HG02840 (cell line): ENCODE measurements at regions not wholly inside any gene's neighbourhood (a gene's known extent, or its start where the extent isn't known, plus 50 kb on each side); places are given as distances from the start of the nearest gene placed in this dataset.
"Not testable (repeated sequence)": the region's sequence is repeated elsewhere in the genome, so short reads cannot be mapped to it uniquely, and the experiment has no call there.

Experiments used
- ATAC-seq: cut with Tn5 transposase; IDR thresholded peaks from one replicate; pipeline ENCODE4 v1.9.1; 2021; ENCODE audit warnings: mild to moderate bottlenecking, moderate library complexity, moderate number of reproducible peaks; ENCODE audit not compliant: unreplicated experiment, low FRiP score

DNA sequence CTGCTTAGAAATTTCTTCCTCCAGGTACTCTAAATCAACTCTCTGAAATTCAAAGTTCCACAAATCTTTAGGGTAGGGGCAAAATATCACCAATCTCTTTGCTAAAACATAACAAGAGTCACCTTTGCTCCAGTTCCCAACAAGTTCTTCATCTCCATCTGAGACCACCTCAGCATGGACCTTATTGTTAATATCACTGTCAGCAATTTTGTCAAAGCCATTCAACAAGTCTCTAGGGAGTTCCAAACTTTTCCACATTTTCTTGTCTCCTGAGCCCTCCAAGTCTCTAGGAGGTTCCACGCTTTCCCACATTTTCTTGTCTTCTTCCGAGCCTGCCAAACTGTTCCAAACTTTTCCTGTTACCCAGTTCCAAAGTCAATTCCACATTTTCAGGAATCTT, 255.9 kb downstream of the TDRD15 start:
- ATAC-seq = not testable (repeated sequence)

DNA sequence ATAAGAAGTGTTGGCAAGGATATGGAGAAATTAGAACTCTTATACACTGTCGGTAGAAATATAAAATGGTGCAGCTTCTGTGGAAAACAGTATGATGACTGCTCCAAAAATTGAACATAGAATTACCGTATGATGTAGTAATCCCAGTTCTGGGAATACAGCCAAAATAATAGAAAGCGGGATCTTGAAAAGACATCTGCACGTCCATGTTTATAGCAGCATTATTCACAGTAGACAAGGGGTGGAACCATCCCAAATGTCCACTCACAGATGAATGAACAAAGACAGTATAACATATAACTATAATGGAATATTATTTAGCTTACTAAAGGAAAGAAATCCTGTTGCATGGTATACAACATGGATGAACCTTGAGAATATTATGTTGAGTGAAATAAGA, 257.7 kb downstream of the TDRD15 start:
- no peak for ATAC-seq

DNA sequence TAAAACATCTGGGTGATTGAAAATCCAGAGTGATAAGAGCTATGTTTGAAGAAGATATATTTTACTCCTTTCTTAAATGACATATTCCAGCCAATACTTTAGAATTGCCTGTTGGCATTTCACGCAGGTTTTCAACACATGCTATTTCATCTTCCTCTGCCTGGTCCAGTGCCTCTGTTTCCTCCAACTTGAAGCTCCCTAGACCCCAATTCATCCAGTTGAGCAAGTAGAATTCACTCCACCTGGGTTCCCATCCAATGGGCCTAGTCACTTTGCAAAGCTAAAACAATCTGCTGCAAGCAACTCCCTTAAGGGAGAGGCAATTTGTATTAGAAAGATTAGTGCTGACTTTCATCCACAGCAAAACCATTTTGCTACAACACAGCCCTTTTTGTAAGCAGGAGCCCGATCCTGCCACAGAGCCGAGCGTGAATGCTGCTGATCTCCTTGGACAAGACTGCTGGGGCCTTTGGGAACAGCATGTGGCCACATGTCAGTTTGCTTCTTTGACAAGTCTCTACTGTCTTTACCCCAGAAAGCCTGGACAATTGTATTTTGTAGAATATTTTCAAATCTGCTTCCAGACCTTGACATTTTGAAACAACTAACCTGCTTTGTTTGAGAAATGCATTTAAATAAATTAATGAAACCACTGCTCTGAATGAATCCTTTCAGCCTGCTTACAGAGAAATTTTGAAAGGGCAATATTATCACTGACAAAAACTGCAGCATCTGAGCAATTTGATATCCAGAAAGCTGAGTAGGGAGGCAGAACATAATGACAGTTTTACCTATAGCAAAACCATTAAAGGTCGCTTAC, 259.1 kb downstream of the TDRD15 start:
- no peak for ATAC-seq

DNA sequence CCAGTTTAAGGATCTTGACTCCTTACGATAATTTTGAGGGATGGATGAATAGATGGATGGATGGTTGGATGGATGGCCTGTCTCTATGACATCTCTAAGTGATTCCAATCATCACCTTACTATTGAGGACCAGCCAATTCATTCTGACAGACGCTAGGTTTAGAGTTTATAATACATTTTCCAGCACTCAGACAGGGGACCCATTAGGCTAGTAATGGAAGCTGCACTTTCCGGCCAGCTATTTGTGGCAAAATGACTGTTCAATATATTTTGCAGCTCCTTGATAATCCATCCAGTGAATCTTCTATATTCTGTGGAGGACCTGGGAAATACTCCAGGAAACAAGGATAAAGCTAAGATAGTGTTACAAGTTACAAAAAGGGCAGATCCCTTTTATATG, 262.9 kb downstream of the TDRD15 start:
- no peak for ATAC-seq

DNA sequence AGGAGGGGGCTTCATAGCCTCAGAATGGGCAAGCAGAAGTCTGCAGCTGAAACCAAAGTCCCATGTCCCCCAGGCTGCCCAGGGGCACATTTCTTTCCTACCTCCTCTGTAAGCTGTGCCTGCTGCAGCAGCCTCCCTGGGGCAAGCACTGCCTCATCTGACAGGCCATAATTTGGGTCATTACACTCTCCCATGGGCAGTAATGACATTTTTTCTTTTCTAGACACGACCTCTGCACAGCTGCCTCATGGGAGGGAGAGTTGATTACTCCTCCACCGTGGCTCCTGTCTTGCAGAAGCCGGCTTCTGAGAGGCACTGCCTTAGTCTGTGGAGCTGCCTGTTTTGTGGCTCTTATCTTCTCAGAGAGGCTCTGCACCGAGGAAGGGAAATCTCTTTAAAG, 268.9 kb downstream of the TDRD15 start:
- no peak for ATAC-seq

DNA sequence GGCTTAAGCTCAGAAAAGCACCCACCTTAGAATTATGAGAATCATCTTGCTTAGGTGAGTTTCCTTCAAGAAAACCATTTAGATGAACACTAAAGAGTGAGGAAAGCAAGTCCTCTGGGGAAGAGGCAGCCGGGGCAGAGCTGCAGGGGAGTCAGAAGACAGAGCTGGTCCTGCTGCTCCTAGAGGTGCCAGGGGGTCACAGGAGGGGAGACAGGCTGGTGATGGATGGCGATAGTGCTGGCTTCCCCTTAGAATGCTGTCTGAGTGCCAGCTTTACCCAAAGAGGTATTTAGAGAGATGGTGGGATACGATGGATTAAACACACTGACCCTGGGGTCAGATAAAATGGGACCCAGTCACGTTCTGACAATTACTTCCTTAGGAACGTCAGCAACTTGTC, 269.4 kb downstream of the TDRD15 start:
- ATAC-seq = no peak

DNA sequence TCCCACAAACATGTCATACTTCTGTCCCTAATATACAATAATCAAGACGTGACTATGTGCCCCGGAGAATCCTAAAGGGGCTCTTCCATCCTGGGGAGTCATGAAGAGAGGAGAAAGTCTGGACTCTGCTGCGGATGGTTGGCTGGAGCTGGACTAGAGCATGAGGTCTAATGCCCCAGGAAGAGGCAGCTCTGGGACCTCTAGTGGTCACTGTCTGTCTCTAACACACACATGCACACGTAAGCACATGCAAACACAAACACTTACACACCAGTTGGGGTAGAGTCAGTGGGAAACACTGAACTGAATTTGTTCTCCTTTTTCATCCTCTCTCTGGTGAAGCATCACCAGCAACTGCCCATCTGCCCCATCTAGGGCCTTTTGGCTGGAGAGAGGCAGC, 271.6 kb downstream of the TDRD15 start:
- no peak for ATAC-seq

DNA sequence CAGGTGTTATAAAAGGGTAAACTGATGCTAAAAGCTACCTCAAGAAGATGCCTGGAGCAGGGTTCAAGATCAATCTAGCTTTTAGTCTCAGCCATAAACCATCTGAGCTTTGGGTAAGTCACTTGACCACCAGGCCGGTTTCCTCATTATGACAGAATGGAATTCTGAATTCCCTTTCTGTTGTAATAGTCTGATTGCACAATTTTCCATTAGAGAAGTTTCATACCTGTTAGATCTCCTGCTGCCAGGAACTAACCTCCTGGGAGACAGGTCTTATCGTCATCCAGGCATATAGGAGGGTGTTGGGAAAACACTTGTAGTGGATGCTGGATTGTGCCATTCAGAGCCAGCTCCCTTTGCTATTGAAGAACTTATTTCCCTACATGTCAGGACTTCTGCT, 272.5 kb downstream of the TDRD15 start:
- no peak for ATAC-seq

DNA sequence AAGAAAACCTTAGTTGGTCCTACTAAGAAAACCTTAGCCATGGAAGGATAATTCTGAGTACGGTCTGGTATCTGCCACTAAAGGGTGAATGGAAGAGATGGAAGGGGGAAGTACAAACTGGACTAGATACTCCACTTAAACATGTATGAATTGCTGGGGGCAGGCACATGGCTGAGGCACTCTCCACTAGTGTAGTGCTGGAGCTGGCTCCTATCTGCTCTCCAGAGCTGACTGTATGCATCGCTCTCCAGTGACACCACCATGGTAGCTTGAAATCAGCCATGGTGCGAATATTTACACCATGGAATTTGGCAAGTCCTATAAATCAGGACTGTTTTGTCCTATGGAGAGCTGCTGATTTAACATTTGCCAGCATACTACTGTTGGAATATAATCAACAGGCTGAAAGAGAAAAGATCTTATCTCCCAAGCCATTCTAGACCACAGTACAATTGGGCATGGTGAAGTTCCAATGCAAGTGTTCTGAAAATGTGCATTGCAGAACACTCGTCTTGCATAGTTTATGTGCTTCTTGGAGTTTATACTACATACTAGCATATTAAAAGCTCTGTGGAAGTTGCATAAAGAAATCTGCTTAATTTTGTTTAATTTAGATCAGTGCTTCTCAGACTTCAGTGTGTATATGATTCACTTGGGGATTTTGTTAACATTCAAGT, 277.4 kb downstream of the TDRD15 start:
- no peak for ATAC-seq

DNA sequence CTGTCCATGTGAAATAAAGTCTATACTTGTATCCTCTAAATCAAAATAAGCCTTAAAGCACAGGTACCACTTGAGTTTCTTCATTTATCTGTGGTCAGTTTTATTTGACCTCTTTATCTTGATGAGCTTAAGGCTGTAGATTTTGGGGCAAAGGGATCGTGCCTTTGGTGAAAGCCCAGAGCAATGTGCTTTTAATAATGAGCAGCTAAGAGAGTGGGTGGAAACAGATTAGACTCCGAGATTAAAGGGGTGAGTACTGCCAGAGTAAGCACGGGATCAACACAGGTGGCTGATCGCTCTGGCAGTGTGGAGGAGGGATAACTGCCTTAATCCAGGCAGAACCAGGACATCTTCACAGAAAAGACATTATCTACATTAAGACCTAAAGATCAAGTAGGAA, 280.4 kb downstream of the TDRD15 start:
- no peak for ATAC-seq

DNA sequence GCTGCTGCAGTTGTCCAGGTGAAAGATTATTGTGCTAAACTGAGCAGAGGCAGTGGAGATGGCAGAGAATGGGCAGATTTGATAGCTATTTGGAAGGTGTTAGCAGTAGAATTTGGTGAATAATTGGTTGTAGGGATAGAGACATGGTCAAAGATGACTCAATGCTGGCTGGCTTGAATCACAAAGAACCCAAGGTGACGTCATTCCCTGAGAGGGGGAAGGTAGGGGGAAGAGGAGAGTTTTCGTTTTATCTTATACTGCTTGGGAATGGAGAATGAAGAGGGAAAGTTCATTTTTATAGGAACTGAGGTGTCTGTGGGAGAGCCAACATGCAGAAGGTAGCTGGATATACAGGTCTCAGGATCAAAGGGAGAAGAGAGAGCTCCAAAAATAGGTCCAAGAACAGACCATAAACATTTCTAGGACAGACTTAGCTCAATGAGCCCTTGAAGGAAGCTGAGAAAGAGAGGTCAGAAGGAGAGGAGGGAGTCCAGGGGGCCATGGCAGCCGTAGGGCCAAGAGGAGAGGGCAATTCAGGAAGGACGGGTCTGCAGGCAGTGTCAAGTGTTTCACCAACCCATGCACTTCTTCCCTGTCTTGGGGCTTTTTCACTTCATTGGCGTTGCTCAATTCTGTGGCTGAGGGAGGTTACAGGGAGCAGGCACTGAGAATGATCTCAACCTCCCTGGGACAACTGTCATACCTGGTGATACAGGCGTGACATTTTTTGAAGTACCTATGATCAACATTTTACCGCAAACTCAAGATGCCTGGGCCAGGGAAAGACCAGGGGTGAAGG, 281.3 kb downstream of the TDRD15 start:
- ATAC-seq = no peak

DNA sequence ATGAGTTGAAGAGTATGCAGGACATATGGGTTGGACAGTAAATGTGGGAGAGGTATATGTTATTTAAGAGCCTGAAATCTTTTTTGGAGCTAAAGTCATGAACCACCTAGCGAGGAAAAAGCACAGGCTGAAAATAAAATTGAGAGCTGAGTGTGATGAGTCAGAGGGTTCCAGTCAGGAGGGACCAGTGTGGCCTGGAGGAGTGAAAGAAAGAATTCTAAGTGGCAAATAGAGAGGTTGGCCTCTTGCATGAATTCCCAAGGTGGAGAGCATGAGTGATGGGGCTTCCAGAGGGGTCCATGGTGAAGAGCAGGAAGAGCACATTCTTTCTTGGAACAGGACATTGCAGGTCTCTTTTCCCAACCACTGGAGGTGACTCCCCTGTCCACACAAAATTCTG, 282.6 kb downstream of the TDRD15 start:
- no peak for ATAC-seq

DNA sequence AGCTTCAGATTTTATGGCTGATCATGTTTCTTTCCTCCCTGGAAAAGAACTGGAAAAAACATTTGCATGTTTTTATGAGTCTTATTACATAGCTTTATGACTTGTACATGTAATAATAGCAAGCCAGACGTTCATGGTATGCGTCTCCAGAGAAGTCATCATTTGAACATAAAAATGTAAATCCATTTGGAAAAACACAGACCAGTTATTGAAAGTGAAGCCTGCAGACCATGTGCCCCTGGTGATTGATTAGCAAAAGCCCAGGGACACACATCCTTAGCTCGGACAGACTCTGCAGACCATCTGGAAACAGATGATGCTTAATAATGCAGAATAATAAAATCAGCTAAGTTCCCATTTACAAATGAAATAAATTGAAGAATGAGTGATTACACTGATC, 283.1 kb downstream of the TDRD15 start:
- ATAC-seq = no peak

DNA sequence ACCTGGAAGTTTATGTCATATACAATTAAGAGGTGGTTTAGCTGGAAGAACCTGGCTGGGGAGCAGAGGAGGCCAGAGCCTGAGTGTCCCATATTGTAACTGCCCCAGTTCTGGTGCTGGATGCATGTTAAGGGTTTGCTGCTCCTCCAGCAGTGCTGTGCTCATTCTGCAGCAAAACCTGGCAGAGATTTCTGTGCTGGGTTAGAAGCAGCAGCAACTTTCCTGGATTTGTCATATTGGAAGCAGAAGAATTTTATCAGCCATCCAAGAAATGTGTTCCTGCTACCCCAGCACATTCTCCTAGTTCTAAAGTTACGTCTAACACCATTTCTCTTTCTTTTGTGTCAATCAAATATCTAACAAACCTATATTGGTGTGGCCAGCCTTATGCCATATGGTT, 284.1 kb downstream of the TDRD15 start:
- no peak for ATAC-seq

DNA sequence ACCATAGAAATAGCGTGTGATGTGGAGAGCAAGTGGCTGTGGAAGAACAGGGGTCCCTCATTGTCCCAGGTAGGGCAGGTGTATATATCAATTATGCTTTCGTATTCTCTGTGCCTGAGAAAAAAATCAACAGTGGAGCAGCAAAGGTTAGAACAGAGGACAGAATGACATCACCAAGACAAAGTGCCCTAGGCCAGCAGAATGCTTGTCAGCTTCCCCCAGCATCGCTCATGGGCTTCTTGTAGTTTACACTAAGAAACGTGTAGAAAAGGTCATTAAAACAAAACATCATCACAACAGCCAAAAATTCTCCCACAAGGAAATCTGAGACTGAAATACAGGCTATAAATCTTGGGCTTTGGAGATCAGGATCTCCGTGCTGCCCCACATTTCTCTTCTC, 288.0 kb downstream of the TDRD15 start:
- no peak for ATAC-seq

DNA sequence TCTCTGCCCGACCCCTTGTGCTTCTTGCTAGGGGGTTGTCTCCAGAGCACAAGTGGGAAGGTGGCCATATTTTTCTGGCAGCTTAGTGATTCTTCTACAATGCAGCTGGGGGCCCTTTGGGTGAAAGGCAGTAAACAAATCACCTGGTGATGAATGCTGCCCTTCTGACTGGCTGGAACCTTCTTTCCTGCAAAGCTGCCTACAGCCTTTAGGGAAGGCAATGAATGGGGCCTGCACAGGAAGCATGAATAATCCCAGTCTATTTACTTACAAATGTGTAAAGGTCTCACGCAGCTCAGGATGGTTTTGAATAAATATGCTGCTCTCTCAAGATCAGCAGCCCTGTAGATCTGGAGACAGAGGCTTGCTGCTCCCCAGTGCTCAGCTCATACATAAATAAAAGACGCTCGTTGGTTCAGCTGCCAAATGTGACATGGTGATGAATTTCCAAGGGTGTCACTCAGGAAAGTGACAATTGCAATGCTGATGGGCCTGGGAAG, 289.2 kb downstream of the TDRD15 start:
- no peak for ATAC-seq

DNA sequence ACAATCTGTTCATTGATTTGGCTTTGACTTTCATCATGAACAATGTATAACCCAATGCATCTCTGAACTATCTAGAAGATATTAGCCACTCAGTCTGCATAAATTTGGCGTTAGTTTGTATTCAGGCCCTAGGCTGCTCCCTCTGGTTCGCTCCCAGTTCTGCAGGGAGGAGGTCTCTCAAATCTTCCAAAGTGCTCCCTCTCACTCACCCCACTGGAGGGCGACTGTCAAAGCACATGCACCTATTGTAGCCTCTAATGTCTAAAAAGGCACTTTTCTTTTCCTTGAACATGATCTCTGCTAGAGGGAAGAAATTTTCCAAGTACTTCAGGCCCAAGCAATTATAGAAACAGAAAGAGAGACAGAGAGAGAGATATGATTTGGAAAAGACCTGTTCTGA, 291.5 kb downstream of the TDRD15 start:
- ATAC-seq = no peak

DNA sequence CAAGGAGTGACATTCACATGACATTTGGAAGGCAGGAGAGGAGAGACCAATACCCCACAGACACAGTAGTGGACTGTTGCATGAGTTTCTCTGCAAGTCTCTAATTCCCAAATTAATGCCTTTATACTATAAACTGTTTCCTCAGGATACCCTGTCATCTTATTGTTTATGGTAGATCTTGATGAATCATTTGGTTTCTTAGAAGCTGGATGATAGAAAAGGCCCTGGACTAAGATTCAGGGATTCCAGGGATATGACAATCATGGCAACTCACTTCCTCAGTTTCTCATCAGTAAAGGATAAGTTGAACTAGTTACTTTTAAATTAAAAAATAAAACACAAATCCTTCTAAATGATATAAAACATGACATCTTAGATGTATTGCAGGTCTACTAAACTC, 292.5 kb downstream of the TDRD15 start:
- ATAC-seq = no peak

DNA sequence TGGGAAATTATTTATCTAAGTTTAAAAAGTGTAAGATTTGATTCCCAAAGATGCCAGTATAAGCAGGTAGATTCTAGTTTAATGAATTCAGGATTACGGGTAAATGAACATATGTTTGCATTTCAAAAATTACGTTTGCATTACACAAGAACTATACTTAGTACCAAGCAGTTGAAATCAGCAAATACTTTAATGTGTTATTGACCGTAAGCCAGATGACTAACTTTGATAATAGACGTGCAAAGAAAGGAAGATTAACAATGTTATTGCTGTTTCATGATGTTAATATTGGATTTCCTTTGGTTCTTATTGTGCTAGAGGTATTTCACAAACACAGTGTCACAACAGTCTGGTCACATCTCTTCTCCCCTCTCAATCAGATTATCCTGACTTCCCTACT, 294.7 kb downstream of the TDRD15 start:
- ATAC-seq = no peak

DNA sequence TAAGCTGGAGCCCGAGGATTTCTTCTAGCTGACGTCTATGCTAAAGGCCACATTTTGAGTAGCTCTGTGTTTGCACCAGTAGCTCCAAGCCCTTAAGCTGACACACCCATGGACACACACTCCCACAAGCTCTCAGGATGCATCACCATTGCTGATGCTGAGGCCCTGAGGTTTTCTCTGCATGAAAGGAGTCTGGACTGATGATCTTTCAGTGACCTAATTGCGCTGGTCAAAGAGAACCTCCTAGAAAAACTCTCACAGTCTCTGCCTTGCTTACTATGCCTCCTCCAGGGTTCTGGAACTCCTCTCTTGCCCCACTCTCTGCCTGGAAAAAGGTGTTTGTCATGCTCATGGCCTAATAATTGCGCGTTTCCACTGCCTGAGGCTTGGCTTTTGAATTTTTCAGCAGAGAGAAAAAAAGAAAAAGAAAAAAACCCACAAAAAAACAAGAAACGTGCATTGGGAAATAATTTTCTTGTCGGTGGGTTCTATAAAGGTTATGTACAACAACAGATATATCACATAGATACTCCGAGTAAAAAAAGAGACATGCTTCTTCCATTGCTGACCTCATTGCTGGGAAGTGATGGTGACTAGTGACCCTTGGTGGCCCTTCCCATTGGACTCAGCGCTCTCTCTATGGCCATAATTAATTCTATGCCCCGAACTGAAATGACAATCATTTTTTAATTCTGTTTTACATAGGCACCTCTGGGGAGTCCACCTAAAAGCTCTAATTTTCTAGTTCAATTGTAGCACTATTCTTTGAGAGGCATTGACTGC, 297.0 kb downstream of the TDRD15 start:
- ATAC-seq = no peak
